SIG-M5 treated with dmso at 0.1 percent for 504 hours (cell line): ENCODE measurements at regions not wholly inside any gene's neighbourhood (a gene's known extent, or its start where the extent isn't known, plus 50 kb on each side); places are given as distances from the start of the nearest gene placed in this dataset.
"Not testable (repeated sequence)": the region's sequence is repeated elsewhere in the genome, so short reads cannot be mapped to it uniquely, and the experiment has no call there.

Source experiments
- DNase-seq: peaks from one replicate; lab custom pipeline; 2025; ENCODE audit not compliant: unreplicated experiment; lab: John Stamatoyannopoulos, UW

DNA sequence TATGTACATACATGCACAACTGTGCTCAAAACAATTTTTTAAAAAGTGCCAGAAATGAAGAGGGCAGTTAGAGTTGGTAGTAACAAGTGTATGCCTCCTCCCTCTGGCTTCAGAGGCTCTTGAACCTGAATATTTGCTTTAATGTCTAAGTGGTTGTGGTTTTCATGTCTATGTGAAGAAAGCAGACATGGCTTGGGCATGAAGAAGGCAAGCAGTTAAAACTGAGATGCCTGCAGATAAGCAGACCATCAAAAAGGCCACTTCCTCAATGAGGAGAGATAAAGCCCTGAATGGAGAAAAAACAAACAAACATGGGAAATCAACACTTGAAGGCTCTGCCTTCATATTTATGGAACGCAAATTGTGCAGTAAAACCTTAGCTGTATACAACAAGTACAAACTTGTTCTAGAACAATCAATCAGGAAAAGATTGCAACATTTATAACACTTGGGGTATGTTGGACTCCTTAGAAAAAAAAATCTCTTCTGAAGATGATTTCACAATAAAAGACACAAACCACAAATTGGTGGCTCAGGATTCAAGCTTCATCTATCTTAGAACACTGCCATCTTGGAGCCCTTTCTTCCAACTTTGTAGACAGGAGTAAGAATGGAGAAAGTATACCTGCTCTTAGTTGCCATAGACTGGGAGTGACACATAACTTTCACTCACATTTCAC lies 52.7 kb upstream of the PLA2G4A start:
- DNase-seq, result peak; percentile 86

- DNase-seq, result no peak
Measured at GRCh38 chr1:186775036-186775435, 53.7 kb upstream of the PLA2G4A start.

- no peak for DNase-seq
Measured at GRCh38 chr1:186772228-186772627, 56.5 kb upstream of the PLA2G4A start.

DNA sequence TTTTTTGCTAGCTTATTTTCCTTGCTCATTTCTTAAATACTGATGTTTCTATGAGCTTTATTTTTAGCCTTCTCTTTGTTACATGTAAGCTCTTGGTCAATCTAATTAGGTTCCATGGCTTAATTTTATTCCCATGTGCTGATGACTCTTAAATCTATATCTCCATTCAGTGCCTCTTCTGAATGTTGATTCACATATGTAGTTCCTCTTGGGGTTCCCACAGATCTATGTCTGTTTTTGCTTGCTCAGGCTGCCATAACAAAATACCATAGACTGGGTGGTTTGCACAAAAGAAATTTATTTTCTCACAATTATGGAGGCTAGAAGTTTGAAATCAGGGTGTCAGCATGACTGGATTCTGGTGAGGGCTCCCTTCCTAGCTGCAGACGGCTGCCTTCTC lies 58.3 kb upstream of the PLA2G4A start:
- DNase-seq, result peak; percentile 58

DNA sequence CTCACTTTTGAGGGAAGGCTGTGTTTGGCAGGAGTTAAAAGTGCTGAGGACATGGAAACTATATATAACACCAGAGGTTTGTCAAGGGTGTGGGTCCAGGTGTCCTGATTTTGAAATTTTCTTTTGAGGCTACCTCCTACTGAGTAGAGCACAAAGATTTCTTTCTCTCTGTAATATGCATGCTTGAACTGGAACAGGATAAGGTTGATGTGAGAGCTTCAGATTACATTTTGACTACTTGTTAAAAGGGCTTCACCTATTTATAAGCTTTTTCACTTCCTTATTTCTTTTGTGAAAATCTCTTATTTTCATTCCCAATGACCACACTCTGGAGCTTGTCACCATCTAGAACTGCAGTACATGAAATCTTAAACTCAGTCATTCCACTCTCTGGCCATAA lies 59.8 kb upstream of the PLA2G4A start:
- no peak for DNase-seq

- DNase-seq, result no peak
Measured at GRCh38 chr1:186765446-186765845, 63.3 kb upstream of the PLA2G4A start.

DNA sequence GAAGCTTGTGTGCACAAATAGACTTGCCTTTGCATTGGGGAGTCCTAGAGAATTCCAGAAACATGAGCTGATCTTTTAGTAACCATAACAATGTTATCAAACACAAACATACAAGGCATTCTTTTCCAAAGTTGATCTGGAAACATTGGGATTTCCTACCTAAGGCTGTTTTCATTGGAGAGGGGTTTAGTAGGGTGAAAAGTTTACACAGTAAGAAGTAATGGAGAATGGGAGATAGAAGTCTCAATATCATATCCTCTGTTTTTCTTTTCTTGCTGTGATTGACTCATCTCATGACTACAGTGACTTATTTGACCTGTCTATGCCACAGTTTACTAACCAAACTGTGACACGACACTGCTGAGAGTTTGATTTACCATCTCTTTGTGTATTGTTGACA lies 65.6 kb upstream of the PLA2G4A start:
- no peak for DNase-seq

GRCh38 chr1:186762653-186763052 lies 66.1 kb upstream of the PLA2G4A start:
- no peak for DNase-seq

DNA sequence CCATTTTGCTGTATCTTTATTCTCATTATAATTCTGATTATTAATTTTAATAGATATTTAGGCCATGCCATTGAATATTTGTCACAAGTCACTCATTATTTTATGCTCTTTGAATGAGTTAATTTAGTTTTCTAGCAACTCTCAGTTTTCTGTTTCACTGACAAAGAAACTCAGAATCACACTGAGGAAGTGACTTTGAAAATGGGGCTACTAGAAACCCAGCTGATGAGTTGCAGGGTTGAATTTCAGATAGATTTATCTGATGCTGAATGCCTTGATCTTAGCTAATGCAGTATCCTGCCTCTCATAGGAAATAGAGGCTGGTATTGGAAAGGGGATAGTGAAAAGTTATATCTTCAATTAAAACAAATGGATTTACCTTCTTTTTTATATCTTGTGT lies 67.4 kb upstream of the PLA2G4A start:
- no peak for DNase-seq

- DNase-seq, result no peak
Measured at GRCh38 chr1:186760446-186760845, 68.3 kb upstream of the PLA2G4A start.

- DNase-seq, result not testable (repeated sequence)
Measured at GRCh38 chr1:186758896-186759606, 69.7 kb upstream of the PLA2G4A start.

- peak; percentile 25 for DNase-seq
Measured at GRCh38 chr1:186757851-186758250, 70.9 kb upstream of the PLA2G4A start.

DNA sequence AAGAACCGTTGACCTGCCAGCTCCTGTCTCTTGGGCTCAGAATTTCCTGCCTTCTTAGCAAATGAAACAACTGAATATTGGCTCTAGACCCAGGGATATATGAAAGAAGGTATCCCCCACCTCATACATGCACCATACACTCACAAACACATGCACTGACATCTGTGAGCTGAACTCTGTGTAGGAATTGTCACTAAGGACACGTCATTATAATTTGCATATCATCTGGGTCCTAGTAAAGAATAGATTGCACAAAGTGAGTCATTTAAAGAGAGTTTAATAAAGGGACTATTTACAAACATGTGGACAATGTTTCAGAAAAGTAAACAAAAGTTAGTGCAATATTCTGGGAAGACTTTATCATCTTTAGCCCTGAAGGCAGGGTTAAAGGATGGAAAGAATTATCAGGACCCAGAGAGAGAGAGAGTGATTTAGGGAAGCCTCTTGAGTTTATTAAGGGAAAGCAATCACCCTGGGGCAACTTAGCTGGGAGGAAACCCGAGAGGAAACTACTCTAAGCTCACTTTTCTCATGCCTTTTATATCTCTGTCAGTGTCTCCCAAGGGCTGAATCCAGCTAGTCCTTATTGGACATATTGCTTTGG lies 74.1 kb upstream of the PLA2G4A start:
- DNase-seq, result no peak

GRCh38 chr1:186753241-186753640 lies 73.0 kb upstream of the PTGS2 start:
- no peak for DNase-seq

- DNase-seq, result peak; percentile 60
Measured at GRCh38 chr1:186750257-186750656, 70.0 kb upstream of the PTGS2 start.

- DNase-seq, result no peak
Measured at GRCh38 chr1:186749820-186750219, 69.6 kb upstream of the PTGS2 start.

- no peak for DNase-seq
Measured at GRCh38 chr1:186747661-186748060, 67.4 kb upstream of the PTGS2 start.

GRCh38 chr1:186745531-186746146 lies 65.4 kb upstream of the PTGS2 start:
- DNase-seq, result no peak

- no peak for DNase-seq
Measured at GRCh38 chr1:186741640-186742039, 61.4 kb upstream of the PTGS2 start.

DNA sequence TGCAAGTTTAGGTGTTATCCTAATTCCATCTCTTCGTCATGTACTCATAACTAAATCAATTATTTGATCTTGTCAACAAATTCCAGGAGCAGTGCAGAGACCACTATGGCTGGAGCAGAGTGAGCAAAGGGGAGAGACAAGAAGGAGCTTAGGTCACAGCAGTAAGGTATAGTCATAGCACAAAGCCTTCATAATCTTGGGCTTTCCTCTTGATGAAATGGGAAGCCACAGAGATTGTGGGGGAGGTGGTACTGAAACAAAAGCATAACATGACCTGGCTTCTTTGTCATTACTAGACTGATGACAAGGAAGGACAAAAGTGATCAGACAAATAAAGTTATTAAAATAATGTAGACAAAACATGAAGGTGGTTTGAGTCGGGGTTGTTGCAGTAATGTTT lies 60.1 kb upstream of the PTGS2 start:
- DNase-seq, result no peak

DNA sequence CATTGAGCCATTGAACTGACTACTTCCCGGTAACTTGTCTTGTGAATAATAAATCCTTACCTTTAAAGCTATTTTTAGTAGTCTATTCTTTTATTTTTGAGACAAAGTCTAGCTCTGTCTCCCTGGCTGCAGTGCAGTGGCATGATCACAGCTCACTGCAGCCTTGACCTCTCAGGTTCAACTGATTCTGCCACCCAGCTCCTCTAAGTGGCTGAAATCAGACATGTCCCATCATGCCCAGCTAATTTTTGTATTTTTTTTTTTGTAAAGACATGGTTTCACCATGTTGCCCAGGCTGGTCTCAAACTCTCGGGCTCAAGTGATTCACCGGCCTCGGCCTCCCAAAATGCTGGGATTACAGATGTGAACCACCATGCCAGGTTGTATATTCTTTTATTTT lies 59.3 kb upstream of the PTGS2 start:
- no peak for DNase-seq

- DNase-seq, result peak; percentile 86
Measured at GRCh38 chr1:186738926-186739325, 58.7 kb upstream of the PTGS2 start.
